BE2C (cell line): ENCODE measurements at regions not wholly inside any gene's neighbourhood (a gene's known extent, or its start where the extent isn't known, plus 50 kb on each side); places are given as distances from the start of the nearest gene placed in this dataset.

ENCODE experiments used
- DNase-seq: peaks from one replicate; pipeline ENCODE4 v3.0.0-alpha.2; 2020
- H3K27me3 ChIP-seq: fragments of 250-450 bp; sonication (Bioruptor Pico); 2 replicates; pipeline ENCODE4 v1.5.1; 2020; ENCODE audit warnings: mild to moderate bottlenecking
- H3K36me3 ChIP-seq: fragments of 250-450 bp; sonication (Bioruptor Pico); 2 replicates; pipeline ENCODE4 v1.5.1; 2020; ENCODE audit warnings: mild to moderate bottlenecking
- H3K4me1 ChIP-seq: fragments of 250-450 bp; sonication (Bioruptor Pico); 2 replicates; pipeline ENCODE4 v1.5.1; 2020
- H3K4me3 ChIP-seq: 2 replicates; pipeline ENCODE4 v1.5.1; 2011; ENCODE audit warnings: low read depth, low read length
- H3K9me3 ChIP-seq: fragments of 250-450 bp; sonication (Bioruptor Pico); 2 replicates; pipeline ENCODE4 v1.5.1; 2020
- CTCF ChIP-seq: IDR thresholded peaks from 2 replicates; pipeline ENCODE4 v1.5.1; 2012; ENCODE audit warnings: mild to moderate bottlenecking, low read depth, low read length

DNA sequence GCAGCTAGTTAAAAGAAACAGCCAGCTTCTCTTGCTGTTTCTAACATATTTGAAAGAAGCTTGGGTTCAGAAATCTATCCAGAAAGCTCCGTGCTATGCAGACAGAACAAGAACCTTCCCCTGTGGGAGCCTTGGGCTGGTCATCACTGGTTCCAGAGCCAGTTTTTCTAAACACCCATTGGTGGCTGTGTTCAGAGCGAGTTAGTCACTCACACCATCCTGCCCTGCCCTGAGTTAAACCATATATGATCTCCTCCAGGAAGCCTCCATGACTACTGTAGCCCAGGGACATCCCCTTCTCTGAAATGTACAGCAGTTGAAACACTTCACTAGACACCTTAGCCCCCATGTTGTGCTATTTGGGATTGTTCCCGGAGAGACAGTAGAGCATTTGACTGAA is 200.8 kb upstream of the SGCG start:
- H3K27me3 ChIP-seq: no peaks in the 10 kb centered on the region
- H3K9me3 ChIP-seq: no peaks in the 10 kb centered on the region
- no peaks in the 10 kb centered on the region for H3K4me1 ChIP-seq
- no peak overlapping the region for H3K4me3 ChIP-seq
- no peak for TF ChIP-seq CTCF
- no peak for DNase-seq
- H3K36me3 ChIP-seq: no peaks in the 10 kb centered on the region

GRCh38 chr13:22980936-22981335 is 199.8 kb upstream of the SGCG start:
- no peaks in the 10 kb centered on the region for H3K4me1 ChIP-seq
- TF ChIP-seq CTCF: no peak
- H3K9me3 ChIP-seq: no peaks in the 10 kb centered on the region
- no peak for DNase-seq
- H3K4me3 ChIP-seq: no peak overlapping the region
- H3K27me3 ChIP-seq: no peaks in the 10 kb centered on the region
- H3K36me3 ChIP-seq: no peaks in the 10 kb centered on the region

- Histone ChIP-seq H3K27me3 (no peaks in the 10 kb centered on the region), H3K4me3 (no peak overlapping the region), H3K9me3 (no peaks in the 10 kb centered on the region), H3K4me1 (no peaks in the 10 kb centered on the region), H3K36me3 (no peaks in the 10 kb centered on the region)
- no peak for TF ChIP-seq CTCF
- no peak for DNase-seq
These were observed 187.6 kb upstream of the SGCG start for GRCh38 chr13:22993148-22993547.

DNA sequence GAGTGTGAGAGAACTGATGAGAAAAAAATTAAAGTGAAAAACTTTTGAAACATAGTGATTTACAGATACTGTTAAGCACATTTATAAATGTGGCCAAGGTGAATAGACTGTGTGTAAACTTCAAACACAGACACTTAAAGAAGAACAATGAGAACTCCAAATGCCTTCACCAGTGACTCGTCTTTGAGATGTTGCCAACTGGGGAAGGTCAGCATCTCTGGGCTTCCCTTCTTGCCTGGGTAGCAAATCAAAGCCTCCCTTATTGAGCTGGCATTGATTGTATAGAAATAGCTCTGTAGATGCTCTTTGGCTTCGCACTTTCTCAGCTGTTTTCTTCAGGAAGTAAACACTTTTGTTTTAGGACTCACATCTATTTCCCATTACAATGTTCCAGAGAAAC is 177.3 kb upstream of the SGCG start:
- 0 out of 2 replicates have a peak, but pooled peaks cover 4% of the 10 kb centered on the region for H3K27me3 ChIP-seq
- no peaks in the 10 kb centered on the region for H3K9me3 ChIP-seq
- H3K4me1 ChIP-seq: no peaks in the 10 kb centered on the region
- H3K36me3 ChIP-seq: no peaks in the 10 kb centered on the region
- H3K4me3 ChIP-seq: no peak overlapping the region
- no peak for DNase-seq
- no peak for TF ChIP-seq CTCF

DNA sequence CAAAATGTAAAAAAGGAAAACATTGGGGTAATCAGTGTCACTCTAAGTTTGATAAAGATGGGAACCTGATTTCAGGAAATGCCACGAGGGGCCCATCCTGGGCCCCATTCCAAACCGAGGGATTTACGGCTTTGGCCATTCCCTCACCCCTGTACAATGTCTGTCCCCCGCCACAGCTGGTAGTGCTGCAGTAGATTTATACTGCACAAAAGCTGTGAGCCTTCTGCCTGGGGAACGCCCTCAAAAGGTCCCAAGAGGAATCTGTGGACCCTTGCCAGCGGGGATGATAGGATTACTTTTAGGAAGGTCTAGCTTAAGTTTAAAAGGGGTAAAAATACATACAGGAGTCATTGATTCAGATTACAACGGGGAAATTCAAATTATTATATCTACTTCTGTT is 173.4 kb upstream of the SGCG start:
- Histone ChIP-seq H3K27me3 (no peaks in the 10 kb centered on the region), H3K9me3 (no peaks in the 10 kb centered on the region), H3K4me1 (no peaks in the 10 kb centered on the region), H3K36me3 (no peaks in the 10 kb centered on the region), H3K4me3 (no peak overlapping the region)
- no peak for TF ChIP-seq CTCF
- no peak for DNase-seq

GRCh38 chr13:23018143-23018542 is 162.6 kb upstream of the SGCG start:
- Histone ChIP-seq H3K4me1 (no peaks in the 10 kb centered on the region), H3K36me3 (no peaks in the 10 kb centered on the region), H3K9me3 (no peaks in the 10 kb centered on the region), H3K4me3 (no peak overlapping the region), H3K27me3 (no peaks in the 10 kb centered on the region)
- no peak for DNase-seq
- no peak for TF ChIP-seq CTCF
